ENCODE measurements at regions not wholly inside any gene's neighbourhood (a gene's known extent, or its start where the extent isn't known, plus 50 kb on each side); places are given as distances from the start of the nearest gene placed in this dataset.
"Not testable (repeated sequence)": the region's sequence is repeated elsewhere in the genome, so short reads cannot be mapped to it uniquely, and the experiment has no call there.

- Histone ChIP-seq H3K4me3 (ENCODE audit: low read length) (no peak overlapping the region), H3K27ac (ENCODE audit: low read length) (no peak overlapping the region), H3K9me2 (ENCODE audit: insufficient read depth, low read length) (no peaks in the 10 kb centered on the region), H3F3A (ENCODE audit: insufficient read depth, low read length, poor library complexity, severe bottlenecking) (no peaks in the 10 kb centered on the region), H3K4me2 (ENCODE audit: low read length) (no peak overlapping the region), H3K9me3 (ENCODE audit: low read length) (no peaks in the 10 kb centered on the region), H4K20me1 (ENCODE audit: insufficient read depth) (no peaks in the 10 kb centered on the region), H3K27me3 (ENCODE audit: insufficient read depth, low read depth, low read length) (no peaks in the 10 kb centered on the region), H2AFZ (ENCODE audit: low read depth, low read length) (no peak overlapping the region), H3K9ac (ENCODE audit: low read length) (no peak overlapping the region), H3K79me2 (replicated peaks; ENCODE audit: insufficient read depth, low read length) (no peaks in the 10 kb centered on the region), H3K36me3 (ENCODE audit: insufficient read depth, low read length) (no peaks in the 10 kb centered on the region)
- TF ChIP-seq MXI1 (conservative IDR thresholded peaks at IDR 0.05; ENCODE audit: poor library complexity, severe bottlenecking) (no peak), POLR2AphosphoS5 (IDR thresholded peaks at IDR 0.05) (no peak), SMC3 (conservative IDR thresholded peaks at IDR 0.05; ENCODE audit: poor library complexity) (no peak), RAD21 (conservative IDR thresholded peaks at IDR 0.05) (no peak), EP300 (conservative IDR thresholded peaks at IDR 0.05; ENCODE audit: poor library complexity, severe bottlenecking) (no peak), EZH2 (IDR thresholded peaks at IDR 0.05; ENCODE audit: borderline replicate concordance, insufficient read depth, low read length, poor library complexity, severe bottlenecking) (no peak), REST (IDR thresholded peaks at IDR 0.05; ENCODE audit: borderline replicate concordance) (no peak), CTCF (IDR thresholded peaks at IDR 0.05; ENCODE audit: poor library complexity, severe bottlenecking) (no peak), TAF1 (IDR thresholded peaks at IDR 0.05; ENCODE audit: low read depth) (no peak)
Observed at GRCh38 chrX:7596822-7597221, 246.1 kb upstream of the VCX start.

- H3K4me2 ChIP-seq (ENCODE audit: low read length); H3K36me3 ChIP-seq (ENCODE audit: insufficient read depth, low read length); H3K27ac ChIP-seq (ENCODE audit: low read length); H3K9me3 ChIP-seq (ENCODE audit: low read length); H3K79me2 ChIP-seq (replicated peaks; ENCODE audit: insufficient read depth, low read length); H4K20me1 ChIP-seq (ENCODE audit: insufficient read depth); H3K27me3 ChIP-seq (ENCODE audit: insufficient read depth, low read depth, low read length); H3K4me3 ChIP-seq (ENCODE audit: low read length); H3F3A ChIP-seq (ENCODE audit: insufficient read depth, low read length, poor library complexity, severe bottlenecking); H3K9ac ChIP-seq (ENCODE audit: low read length); H2AFZ ChIP-seq (ENCODE audit: low read depth, low read length); H3K9me2 ChIP-seq (ENCODE audit: insufficient read depth, low read length): not testable (repeated sequence)
Observed at GRCh38 chrX:7593370-7593769, 249.6 kb upstream of the VCX start.

- Histone ChIP-seq H3F3A (ENCODE audit: insufficient read depth, low read length, poor library complexity, severe bottlenecking) (no peaks in the 10 kb centered on the region), H3K27ac (ENCODE audit: low read length) (no peak overlapping the region), H4K20me1 (ENCODE audit: insufficient read depth) (no peaks in the 10 kb centered on the region), H3K27me3 (ENCODE audit: insufficient read depth, low read depth, low read length) (no peaks in the 10 kb centered on the region), H3K79me2 (replicated peaks; ENCODE audit: insufficient read depth, low read length) (no peaks in the 10 kb centered on the region), H3K4me2 (ENCODE audit: low read length) (no peak overlapping the region), H3K4me3 (ENCODE audit: low read length) (no peak overlapping the region), H3K36me3 (ENCODE audit: insufficient read depth, low read length) (no peaks in the 10 kb centered on the region), H3K9ac (ENCODE audit: low read length) (no peak overlapping the region), H3K9me2 (ENCODE audit: insufficient read depth, low read length) (no peaks in the 10 kb centered on the region), H3K9me3 (ENCODE audit: low read length) (no peaks in the 10 kb centered on the region), H2AFZ (ENCODE audit: low read depth, low read length) (no peak overlapping the region)
- TF ChIP-seq RAD21 (conservative IDR thresholded peaks at IDR 0.05) (peak; percentile 77), TAF1 (IDR thresholded peaks at IDR 0.05; ENCODE audit: low read depth) (no peak), CTCF (IDR thresholded peaks at IDR 0.05; ENCODE audit: poor library complexity, severe bottlenecking) (peak; percentile 66), MXI1 (conservative IDR thresholded peaks at IDR 0.05; ENCODE audit: poor library complexity, severe bottlenecking) (no peak), SMC3 (conservative IDR thresholded peaks at IDR 0.05; ENCODE audit: poor library complexity) (peak; percentile 73)
Observed at GRCh38 chrX:7586126-7586525, 256.8 kb upstream of the VCX start.

Measured in neural cell (in vitro differentiated cells).